GM19468 (cell line): ENCODE measurements at regions not wholly inside any gene's neighbourhood (a gene's known extent, or its start where the extent isn't known, plus 50 kb on each side); places are given as distances from the start of the nearest gene placed in this dataset.

ENCODE experiments used
- ATAC-seq: cut with Tn5 transposase; IDR thresholded peaks from one replicate; pipeline ENCODE4 v1.9.1; 2021; ENCODE audit warnings: mild to moderate bottlenecking, moderate library complexity, moderate number of reproducible peaks; ENCODE audit not compliant: unreplicated experiment; ENCODE audit errors: extremely low read depth

GRCh38 chr6:122128445-122128844, 271.0 kb upstream of the HSF2 start:
- ATAC-seq = no peak

- no peak for ATAC-seq
Observed at GRCh38 chr6:122129313-122130025, 270.0 kb upstream of the HSF2 start.

- ATAC-seq = no peak
Observed at GRCh38 chr6:122130026-122130348, 269.5 kb upstream of the HSF2 start.

- ATAC-seq = no peak
Observed at GRCh38 chr6:122130518-122130917, 268.9 kb upstream of the HSF2 start.

GRCh38 chr6:122136386-122136785, 263.1 kb upstream of the HSF2 start:
- ATAC-seq = no peak

GRCh38 chr6:122140031-122140430, 259.4 kb upstream of the HSF2 start:
- no peak for ATAC-seq

- ATAC-seq = no peak
Observed at GRCh38 chr6:122141246-122141645, 258.2 kb upstream of the HSF2 start.

- no peak for ATAC-seq
Observed at GRCh38 chr6:122143813-122144601, 255.4 kb upstream of the HSF2 start.

GRCh38 chr6:122145246-122145645, 254.2 kb upstream of the HSF2 start:
- ATAC-seq = no peak

- no peak for ATAC-seq
Observed at GRCh38 chr6:122145741-122146240, 253.7 kb upstream of the HSF2 start.

GRCh38 chr6:122147291-122147690, 252.2 kb upstream of the HSF2 start:
- no peak for ATAC-seq

- ATAC-seq = no peak
Observed at GRCh38 chr6:122151066-122151465, 248.4 kb upstream of the HSF2 start.

- no peak for ATAC-seq
Observed at GRCh38 chr6:122151763-122152162, 247.7 kb upstream of the HSF2 start.

GRCh38 chr6:122153557-122153956, 245.9 kb upstream of the HSF2 start:
- ATAC-seq = no peak

- no peak for ATAC-seq
Observed at GRCh38 chr6:122154155-122154554, 245.3 kb upstream of the HSF2 start.

- ATAC-seq = no peak
Observed at GRCh38 chr6:122154912-122155575, 244.4 kb upstream of the HSF2 start.

- ATAC-seq = no peak
Observed at GRCh38 chr6:122161136-122161535, 238.3 kb upstream of the HSF2 start.

- no peak for ATAC-seq
Observed at GRCh38 chr6:122165014-122165413, 234.4 kb upstream of the HSF2 start.

GRCh38 chr6:122170274-122170673, 229.2 kb upstream of the HSF2 start:
- no peak for ATAC-seq

GRCh38 chr6:122178988-122179387, 220.5 kb upstream of the HSF2 start:
- ATAC-seq = no peak

- ATAC-seq = no peak
Observed at GRCh38 chr6:122180132-122180531, 219.3 kb upstream of the HSF2 start.
